AG10803 (cell line): ENCODE measurements at regions not wholly inside any gene's neighbourhood (a gene's known extent, or its start where the extent isn't known, plus 50 kb on each side); places are given as distances from the start of the nearest gene placed in this dataset.

Experiments used
- DNase-seq: peaks from one replicate; pipeline ENCODE4 v3.0.0; 2010; ENCODE audit warnings: low read depth
- H3K4me3 ChIP-seq: 2 replicates; pipeline ENCODE4 v1.5.1; 2011; ENCODE audit warnings: mild to moderate bottlenecking, low read length, control low read depth
- TF ChIP-seq, protein P1 (sequence below): conservative IDR thresholded peaks from 2 replicates; pipeline ENCODE4 v1.5.1; 2011; ENCODE audit warnings: mild to moderate bottlenecking, low read length, control low read depth, inconsistent platforms

DNA sequence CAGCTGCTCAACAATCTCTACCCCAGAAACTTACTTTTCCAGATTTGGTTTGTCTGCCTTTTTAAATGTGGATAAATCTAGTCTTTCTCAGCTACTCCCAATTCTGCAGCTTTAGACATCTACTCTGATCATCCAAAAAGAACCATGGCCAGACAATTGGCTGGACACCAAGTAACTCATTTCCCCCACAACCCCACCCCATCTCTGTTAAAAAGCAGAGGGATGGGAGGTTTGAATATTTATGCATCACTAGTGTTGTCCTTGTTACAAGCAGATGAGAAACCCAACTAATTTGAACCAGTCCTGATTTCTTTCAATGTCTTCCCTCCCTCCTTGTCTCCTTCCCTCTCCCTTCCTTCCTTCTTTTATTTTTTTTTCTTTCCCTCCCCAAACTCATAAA, 391.9 kb downstream of the GALC start:
- no peak overlapping the region for H3K4me3 ChIP-seq
- DNase-seq = no peak
- TF ChIP-seq, protein P1, sequence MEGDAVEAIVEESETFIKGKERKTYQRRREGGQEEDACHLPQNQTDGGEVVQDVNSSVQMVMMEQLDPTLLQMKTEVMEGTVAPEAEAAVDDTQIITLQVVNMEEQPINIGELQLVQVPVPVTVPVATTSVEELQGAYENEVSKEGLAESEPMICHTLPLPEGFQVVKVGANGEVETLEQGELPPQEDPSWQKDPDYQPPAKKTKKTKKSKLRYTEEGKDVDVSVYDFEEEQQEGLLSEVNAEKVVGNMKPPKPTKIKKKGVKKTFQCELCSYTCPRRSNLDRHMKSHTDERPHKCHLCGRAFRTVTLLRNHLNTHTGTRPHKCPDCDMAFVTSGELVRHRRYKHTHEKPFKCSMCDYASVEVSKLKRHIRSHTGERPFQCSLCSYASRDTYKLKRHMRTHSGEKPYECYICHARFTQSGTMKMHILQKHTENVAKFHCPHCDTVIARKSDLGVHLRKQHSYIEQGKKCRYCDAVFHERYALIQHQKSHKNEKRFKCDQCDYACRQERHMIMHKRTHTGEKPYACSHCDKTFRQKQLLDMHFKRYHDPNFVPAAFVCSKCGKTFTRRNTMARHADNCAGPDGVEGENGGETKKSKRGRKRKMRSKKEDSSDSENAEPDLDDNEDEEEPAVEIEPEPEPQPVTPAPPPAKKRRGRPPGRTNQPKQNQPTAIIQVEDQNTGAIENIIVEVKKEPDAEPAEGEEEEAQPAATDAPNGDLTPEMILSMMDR = no peak

DNA sequence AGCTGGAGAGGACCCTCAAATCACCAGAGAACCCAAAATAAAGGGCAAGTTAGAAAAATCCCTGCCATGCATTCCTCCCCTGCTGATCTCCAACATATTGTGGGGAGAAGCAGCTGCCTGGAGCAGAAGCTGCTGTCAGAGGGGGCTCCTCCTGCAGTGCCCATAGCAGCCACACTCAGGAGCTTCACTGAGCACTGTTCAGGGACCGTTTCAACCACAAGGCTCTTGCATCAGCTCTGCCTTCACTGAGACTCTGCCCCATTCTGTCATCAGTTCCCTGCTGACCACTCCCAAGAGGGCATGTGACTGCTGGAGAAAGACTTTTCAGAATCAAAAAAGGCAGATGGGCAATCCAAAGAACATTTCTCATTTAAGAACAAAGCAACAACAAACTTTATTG, 392.7 kb downstream of the GALC start:
- no peak for DNase-seq
- H3K4me3 ChIP-seq = no peak overlapping the region

DNA sequence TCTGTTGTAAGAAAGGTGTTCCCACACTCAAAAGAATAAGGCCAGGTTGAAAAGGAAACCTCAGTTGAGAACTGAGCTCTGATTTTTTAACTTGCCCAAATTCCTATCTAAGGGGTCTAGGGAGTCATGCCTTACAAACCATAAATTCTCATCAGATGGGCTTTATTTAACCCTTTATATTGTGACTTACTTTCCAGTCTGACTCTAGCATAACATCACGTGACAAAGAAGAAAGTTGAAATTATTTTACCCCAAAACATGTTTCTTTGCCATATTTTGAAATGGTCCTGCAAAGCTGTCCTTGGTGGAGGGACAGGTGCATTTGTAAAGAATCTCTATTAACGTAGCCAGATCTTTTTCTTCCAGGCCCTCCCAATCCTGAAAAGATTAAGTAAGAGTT, 411.7 kb downstream of the GALC start:
- DNase-seq = no peak
- no peak overlapping the region for H3K4me3 ChIP-seq
- TF ChIP-seq, protein P1 = no peak

More for the DNA sequence above, 392.7 kb downstream of the GALC start:
- TF ChIP-seq, protein P1 = no peak

DNA sequence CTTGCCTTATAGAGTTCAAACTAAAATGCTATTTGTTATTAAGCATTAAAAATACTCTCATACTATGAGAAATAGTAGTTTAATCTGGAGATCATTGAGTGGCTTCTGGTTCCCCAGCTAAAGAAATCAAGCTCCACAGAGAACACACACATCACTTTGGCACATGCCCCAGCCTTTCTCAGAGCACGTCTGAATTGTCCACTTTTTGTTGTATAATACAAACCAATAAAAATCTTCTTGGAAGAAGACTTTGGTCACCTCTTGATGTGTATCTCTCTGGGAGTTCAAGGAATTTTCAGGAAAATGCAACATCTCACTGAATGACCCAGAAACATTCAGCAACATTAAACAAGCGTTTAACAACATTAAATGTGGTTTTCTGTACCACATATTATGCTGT, 413.9 kb downstream of the GALC start:
- TF ChIP-seq, protein P1 = no peak
- H3K4me3 ChIP-seq = no peak overlapping the region
- no peak for DNase-seq

DNA sequence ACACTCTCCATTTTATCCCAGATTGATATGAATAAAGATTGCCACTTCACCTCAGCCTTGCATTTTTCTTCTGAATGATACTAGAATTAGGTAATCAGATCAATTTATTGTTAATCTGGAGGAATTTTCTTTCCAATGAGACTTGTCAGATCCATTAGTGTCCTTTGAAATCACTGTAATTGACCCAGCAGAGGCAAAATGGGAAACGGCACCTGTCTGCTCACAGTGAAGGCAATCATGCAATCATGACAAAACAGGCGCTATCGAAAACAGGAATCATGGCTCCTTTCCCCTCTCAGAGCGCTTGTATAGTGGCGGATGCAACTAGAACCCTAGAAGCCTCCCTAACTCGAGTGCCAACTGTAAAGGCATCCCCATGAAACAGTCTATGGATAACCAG, 417.6 kb downstream of the GALC start:
- TF ChIP-seq, protein P1 = no peak
- no peak for DNase-seq
- H3K4me3 ChIP-seq = no peak overlapping the region

DNA sequence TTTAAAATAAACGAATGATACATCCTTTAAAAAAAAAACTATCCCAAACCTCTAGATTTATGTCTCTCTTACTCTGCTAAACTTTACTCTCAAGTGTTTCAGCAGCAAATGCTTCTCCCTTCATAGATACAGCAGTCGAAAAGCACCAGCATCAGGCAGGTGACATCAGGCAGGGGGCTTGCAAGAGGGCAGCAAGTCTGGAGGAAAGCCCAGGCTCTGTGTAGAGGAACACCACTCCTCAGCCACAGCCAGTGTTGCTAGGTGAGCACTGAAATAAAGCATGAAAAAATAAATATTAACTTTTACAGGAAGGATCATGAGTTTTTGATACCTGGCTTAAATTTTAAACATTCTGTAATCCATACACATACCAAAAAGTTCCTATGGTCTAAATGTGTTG, 419.4 kb downstream of the GALC start:
- no peak overlapping the region for H3K4me3 ChIP-seq

DNA sequence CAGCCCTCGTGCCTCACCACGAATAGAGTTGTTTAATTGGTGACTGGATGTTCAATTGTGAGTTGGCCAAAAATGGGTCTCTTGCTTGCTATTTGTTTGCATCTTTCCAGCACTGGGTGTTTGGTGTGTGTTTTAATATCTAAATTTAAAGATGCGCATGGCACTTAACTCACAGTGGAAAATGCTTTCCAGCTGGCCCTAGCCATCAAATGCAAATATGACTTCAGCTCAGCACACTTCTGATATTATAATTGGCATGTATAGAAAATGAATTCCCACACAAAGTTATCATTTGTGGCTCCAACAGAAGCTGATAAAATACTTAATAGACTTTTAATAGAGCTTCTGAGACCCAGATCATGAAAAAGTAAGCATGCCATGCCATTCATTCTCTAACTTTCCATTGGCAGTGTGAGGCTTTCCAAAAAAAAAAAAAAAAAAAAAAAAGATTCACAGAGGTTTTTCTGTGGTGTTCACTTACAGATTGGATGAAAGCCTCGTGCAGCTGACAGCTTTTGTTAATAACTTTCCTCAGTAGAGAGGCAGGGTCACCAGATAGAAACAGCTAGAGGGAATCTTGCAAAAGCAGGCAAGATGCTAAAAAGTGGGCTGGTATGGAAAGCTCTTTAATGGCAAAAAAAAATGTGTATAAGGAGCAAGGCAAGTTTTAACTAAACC, 425.2 kb downstream of the GALC start:
- no peak overlapping the region for H3K4me3 ChIP-seq
- TF ChIP-seq, protein P1 = no peak
- DNase-seq = no peak

More for the DNA sequence above, 419.4 kb downstream of the GALC start:
- DNase-seq = no peak
- TF ChIP-seq, protein P1 = no peak
